Esophagus muscularis mucosa (tissue), 4 donors: ENCODE measurements at regions not wholly inside any gene's neighbourhood (a gene's known extent, or its start where the extent isn't known, plus 50 kb on each side); places are given as distances from the start of the nearest gene placed in this dataset.
"Not testable (repeated sequence)": the region's sequence is repeated elsewhere in the genome, so short reads cannot be mapped to it uniquely, and the experiment has no call there.

Experiments
- DNase-seq: peaks from one replicate; pipeline ENCODE4 v3.0.0-alpha.2; 2017; ENCODE audit errors: extremely low spot score
- H3K27ac ChIP-seq, 4 donors: fragments of 200-600 bp; sonication (generic); replicated peaks in 1 of 4; 1 replicate in 3 of 4; 2 replicates in 1 of 4; pipeline ENCODE4 v1.5.1; 2016 to 2019; ENCODE audit warnings: mild to moderate bottlenecking in 1 of 4
- H3K27me3 ChIP-seq, 4 donors: fragments of 200-600 bp; sonication (generic); one replicate each; pipeline versions ENCODE4 v1.5.1 to v1.6.0; 2016 to 2019
- H3K36me3 ChIP-seq, 4 donors: fragments of 200-600 bp; sonication (generic); one replicate each; pipeline ENCODE4 v1.5.1; 2016 to 2019
- H3K4me1 ChIP-seq, 4 donors: fragments of 200-600 bp; sonication (generic); one replicate each; pipeline ENCODE4 v1.5.1; 2016 to 2019
- H3K4me3 ChIP-seq, 4 donors: fragments of 200-600 bp; sonication (generic); 1 replicate in 2 of 4; 2 replicates in 2 of 4; pipeline ENCODE4 v1.5.1; 2016 to 2019; ENCODE audit warnings: mild to moderate bottlenecking in 4 of 4, moderate library complexity in 1 of 4
- H3K9me3 ChIP-seq, 4 donors: fragments of 200-600 bp; sonication (generic); 1 replicate in 3 of 4; 2 replicates in 1 of 4; pipeline ENCODE4 v1.5.1; 2016 to 2019
- CTCF ChIP-seq, 3 experiments: fragments of 200-600 bp in 2 of 3; fragments of 450-650 bp in 1 of 3; sonication (generic) in 2 of 3; IDR thresholded peaks; one replicate each; pipeline ENCODE4 v1.5.1; 2017 to 2019; ENCODE audit warnings: antibody characterized with exemption in 3 of 3, mild to moderate bottlenecking in 2 of 3, moderate library complexity in 1 of 3
- EP300 ChIP-seq: sonication (generic); formaldehyde crosslinking; IDR thresholded peaks from one replicate; pipeline ENCODE4 v1.6.1; 2017; ENCODE audit warnings: antibody characterized with exemption
- POLR2A ChIP-seq: fragments of 450-650 bp; IDR thresholded peaks from one replicate; pipeline ENCODE4 v1.6.1; 2017; ENCODE audit warnings: antibody characterized with exemption, moderate library complexity, mild to moderate bottlenecking, low read depth
- POLR2AphosphoS5 ChIP-seq, 2 donors: sonication (generic); formaldehyde crosslinking; IDR thresholded peaks; one replicate each; pipeline ENCODE4 v1.6.1; 2017; ENCODE audit warnings: antibody characterized with exemption in 2 of 2
- WGBS: methylation state at CpG from one replicate; pipeline ENCODE4 v1.1.5; 2018; 5-methylcytosine and 5-hydroxymethylcytosine counted together
- intact Hi-C: fragments of 100-400 bp; cut with DNase I; formaldehyde crosslinking; loops from one replicate; pipeline ENCODE4 v1.15.1; 2023

GRCh38 chr22:22968366-22968765 is 80.8 kb downstream of the IGLL5 start:
- H3K9me3 ChIP-seq: no peaks in the 10 kb centered on the region
- no peak overlapping the region for H3K4me3 ChIP-seq
- peaks cover 0 to 28% (median 2%) of the 10 kb centered on the region in 4 donors for H3K27me3 ChIP-seq
- DNase-seq: no peak
- no peak overlapping the region for H3K27ac ChIP-seq
- intact Hi-C loops: no loop called here
- TF ChIP-seq EP300: no peak
- TF ChIP-seq POLR2AphosphoS5 (IDR thresholded peaks at IDR 0.05): no peak
- TF ChIP-seq POLR2A: no peak
- no peak for TF ChIP-seq CTCF (IDR thresholded peaks at IDR 0.05)
- WGBS: 73% methylated on average over 1 of the region's 1 CpG
- H3K4me1 ChIP-seq: no peaks in the 10 kb centered on the region
- no peaks in the 10 kb centered on the region for H3K36me3 ChIP-seq

- DNase-seq, H3K27ac ChIP-seq, H3K4me1 ChIP-seq, intact Hi-C loops, H3K36me3 ChIP-seq, H3K9me3 ChIP-seq, H3K4me3 ChIP-seq: not testable (repeated sequence)
- H3K27me3 ChIP-seq: peaks cover 0 to 18% (median 2%) of the 10 kb centered on the region in 4 donors
- 95% methylated on average over 3 of the region's 3 CpGs for WGBS
These were observed 85.0 kb downstream of the IGLL5 start for GRCh38 chr22:22972605-22973004.

- intact Hi-C loops: no loop called here
- TF ChIP-seq EP300 (no peak), CTCF (IDR thresholded peaks at IDR 0.05) (no peak), POLR2A (no peak), POLR2AphosphoS5 (IDR thresholded peaks at IDR 0.05) (no peak)
These were observed 85.7 kb downstream of the IGLL5 start for GRCh38 chr22:22973336-22973735.

GRCh38 chr22:22974156-22974555 is 86.5 kb downstream of the IGLL5 start:
- H3K9me3 ChIP-seq: no peaks in the 10 kb centered on the region
- intact Hi-C loops: no loop called here
- no peaks in the 10 kb centered on the region for H3K4me1 ChIP-seq
- H3K27me3 ChIP-seq: peaks cover 0 to 3% (median 0%) of the 10 kb centered on the region in 4 donors
- DNase-seq: no peak
- H3K4me3 ChIP-seq: no peak overlapping the region
- no peaks in the 10 kb centered on the region for H3K36me3 ChIP-seq
- no peak for TF ChIP-seq POLR2AphosphoS5 (IDR thresholded peaks at IDR 0.05)
- TF ChIP-seq EP300: no peak
- TF ChIP-seq POLR2A: no peak
- TF ChIP-seq CTCF (IDR thresholded peaks at IDR 0.05): no peak
- no peak overlapping the region for H3K27ac ChIP-seq
- 50% methylated on average over 3 of the region's 3 CpGs for WGBS

More at GRCh38 chr22:22973336-22973735, 85.7 kb downstream of the IGLL5 start:
- H3K27me3 ChIP-seq: peaks cover 0 to 11% (median 0%) of the 10 kb centered on the region in 4 donors
- H3K36me3 ChIP-seq: no peaks in the 10 kb centered on the region
- DNase-seq: no peak
- 100% methylated on average over 3 of the region's 3 CpGs for WGBS
- no peaks in the 10 kb centered on the region for H3K4me1 ChIP-seq
- no peaks in the 10 kb centered on the region for H3K9me3 ChIP-seq
- no peak overlapping the region for H3K27ac ChIP-seq
- no peak overlapping the region for H3K4me3 ChIP-seq

GRCh38 chr22:22974795-22975580 is 87.4 kb downstream of the IGLL5 start:
- Histone ChIP-seq H3K4me1 (no peaks in the 10 kb centered on the region), H3K9me3 (peaks cover 0 to 6% (median 1%) of the 10 kb centered on the region in 4 donors), H3K36me3 (no peaks in the 10 kb centered on the region), H3K27me3 (no peaks in the 10 kb centered on the region), H3K4me3 (no peak overlapping the region), H3K27ac (no peak overlapping the region)
- TF ChIP-seq POLR2A: no peak
- TF ChIP-seq POLR2AphosphoS5 (IDR thresholded peaks at IDR 0.05): no peak
- TF ChIP-seq EP300: no peak
- TF ChIP-seq CTCF (IDR thresholded peaks at IDR 0.05): no peak
- no peak for DNase-seq
- intact Hi-C loops: no loop called here
- WGBS: 81% methylated on average over 8 of the region's 8 CpGs
